ENCODE measurements at regions not wholly inside any gene's neighbourhood (a gene's known extent, or its start where the extent isn't known, plus 50 kb on each side); places are given as distances from the start of the nearest gene placed in this dataset.

DNA sequence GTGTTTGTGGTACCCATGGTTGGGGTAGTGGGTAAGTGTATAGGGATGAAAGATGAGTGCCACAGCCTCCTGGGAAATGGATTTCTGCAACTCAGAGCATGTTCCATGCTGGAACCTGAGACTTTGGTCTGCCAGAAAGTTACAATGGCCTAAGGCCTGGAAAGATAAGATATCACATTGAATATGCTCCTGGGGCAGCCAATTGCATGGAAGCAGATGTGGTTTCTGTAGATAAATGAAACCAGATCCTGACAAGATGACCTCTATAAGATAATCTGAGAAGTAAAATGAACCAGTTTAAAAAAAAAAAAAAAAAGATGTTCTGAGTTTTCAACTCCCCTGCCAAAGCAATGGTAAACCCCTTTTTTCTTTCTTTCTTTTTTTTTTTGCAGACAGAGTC, 91.4 kb upstream of the NCK2 start:
- no peak overlapping the region for H3K4me3 ChIP-seq (ENCODE audit: low read depth, low read length)
- no peak for DNase-seq (ENCODE audit: low read depth)
- TF ChIP-seq, protein P1, sequence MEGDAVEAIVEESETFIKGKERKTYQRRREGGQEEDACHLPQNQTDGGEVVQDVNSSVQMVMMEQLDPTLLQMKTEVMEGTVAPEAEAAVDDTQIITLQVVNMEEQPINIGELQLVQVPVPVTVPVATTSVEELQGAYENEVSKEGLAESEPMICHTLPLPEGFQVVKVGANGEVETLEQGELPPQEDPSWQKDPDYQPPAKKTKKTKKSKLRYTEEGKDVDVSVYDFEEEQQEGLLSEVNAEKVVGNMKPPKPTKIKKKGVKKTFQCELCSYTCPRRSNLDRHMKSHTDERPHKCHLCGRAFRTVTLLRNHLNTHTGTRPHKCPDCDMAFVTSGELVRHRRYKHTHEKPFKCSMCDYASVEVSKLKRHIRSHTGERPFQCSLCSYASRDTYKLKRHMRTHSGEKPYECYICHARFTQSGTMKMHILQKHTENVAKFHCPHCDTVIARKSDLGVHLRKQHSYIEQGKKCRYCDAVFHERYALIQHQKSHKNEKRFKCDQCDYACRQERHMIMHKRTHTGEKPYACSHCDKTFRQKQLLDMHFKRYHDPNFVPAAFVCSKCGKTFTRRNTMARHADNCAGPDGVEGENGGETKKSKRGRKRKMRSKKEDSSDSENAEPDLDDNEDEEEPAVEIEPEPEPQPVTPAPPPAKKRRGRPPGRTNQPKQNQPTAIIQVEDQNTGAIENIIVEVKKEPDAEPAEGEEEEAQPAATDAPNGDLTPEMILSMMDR (IDR thresholded peaks at IDR 0.05; ENCODE audit: low read depth, low read length, missing control alignments), result no peak

- H3K4me3 ChIP-seq (ENCODE audit: low read depth, low read length), result no peak overlapping the region
- DNase-seq (ENCODE audit: low read depth), result no peak
- TF ChIP-seq, protein P1 (IDR thresholded peaks at IDR 0.05; ENCODE audit: low read depth, low read length, missing control alignments), result no peak
Observed at GRCh38 chr2:105652014-105652796, 92.5 kb upstream of the NCK2 start.

DNA sequence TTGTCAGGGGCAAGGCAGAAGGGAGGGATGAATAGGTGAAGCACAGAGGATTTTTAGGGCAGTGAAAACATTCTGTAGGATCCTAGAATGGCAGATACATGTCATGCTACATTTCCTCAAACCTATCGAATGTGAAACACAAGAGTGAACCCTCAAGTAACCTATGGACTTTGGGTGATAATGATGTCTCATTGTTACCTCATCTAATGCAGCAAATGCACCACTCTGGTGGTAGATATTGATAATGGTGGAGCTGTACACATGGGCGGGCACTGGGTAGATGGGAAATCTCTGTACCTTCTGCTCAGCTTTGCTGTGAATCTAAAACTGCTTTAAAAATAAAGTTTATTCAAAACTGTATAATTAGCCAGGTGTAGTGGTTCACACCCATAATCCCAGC, 95.2 kb upstream of the NCK2 start:
- DNase-seq (ENCODE audit: low read depth), result no peak
- no peak overlapping the region for H3K4me3 ChIP-seq (ENCODE audit: low read depth, low read length)
- TF ChIP-seq, protein P1 (IDR thresholded peaks at IDR 0.05; ENCODE audit: low read depth, low read length, missing control alignments), result no peak

- no peak for DNase-seq (ENCODE audit: low read depth)
- H3K4me3 ChIP-seq (ENCODE audit: low read depth, low read length), result no peak overlapping the region
- TF ChIP-seq, protein P1 (IDR thresholded peaks at IDR 0.05; ENCODE audit: low read depth, low read length, missing control alignments), result no peak
Observed at GRCh38 chr2:105647731-105648130, 97.0 kb upstream of the NCK2 start.

- TF ChIP-seq, protein P1 (IDR thresholded peaks at IDR 0.05; ENCODE audit: low read depth, low read length, missing control alignments), result no peak
- no peak overlapping the region for H3K4me3 ChIP-seq (ENCODE audit: low read depth, low read length)
- no peak for DNase-seq (ENCODE audit: low read depth)
Observed at GRCh38 chr2:105646774-105647076, 98.0 kb upstream of the NCK2 start.

DNA sequence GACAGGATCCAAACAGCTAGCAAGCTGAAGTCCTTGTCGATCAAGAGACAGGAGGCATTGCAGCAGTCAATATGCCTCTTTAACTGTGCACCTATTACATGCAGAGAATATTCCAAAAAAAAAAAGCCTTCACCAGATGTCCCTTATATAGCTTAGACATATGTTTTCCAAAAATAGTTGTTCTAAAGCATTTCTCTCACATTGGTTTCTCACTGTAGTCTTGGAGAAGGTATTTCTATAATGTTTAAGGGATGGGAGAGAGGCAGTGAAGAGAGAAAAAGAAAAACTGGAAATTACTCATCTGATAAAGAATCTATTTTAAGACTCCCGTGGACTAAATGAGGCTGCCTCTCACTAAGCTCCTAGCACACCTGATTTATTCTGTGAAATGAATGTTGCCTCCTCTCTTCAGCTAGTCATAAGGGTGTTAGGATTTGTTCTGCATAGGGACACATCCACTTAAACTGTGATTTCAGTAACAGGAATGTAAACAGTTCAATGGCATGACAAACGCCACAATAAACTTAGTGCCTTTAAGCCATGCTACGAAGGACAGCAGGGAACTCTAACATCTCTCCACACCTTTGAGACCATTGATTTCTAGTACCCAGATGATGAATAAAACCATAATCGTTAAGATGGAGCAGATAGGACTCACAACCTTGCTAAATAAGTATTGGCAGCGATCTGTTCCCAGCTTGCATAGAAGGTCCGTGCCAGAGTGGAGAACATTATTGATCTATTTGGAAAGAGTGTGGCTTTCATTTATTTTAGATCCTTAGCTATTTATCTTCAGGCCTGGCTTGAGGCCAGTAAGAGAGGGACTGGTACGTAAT, 98.6 kb upstream of the NCK2 start:
- no peak for DNase-seq (ENCODE audit: low read depth)
- no peak overlapping the region for H3K4me3 ChIP-seq (ENCODE audit: low read depth, low read length)
- TF ChIP-seq, protein P1 (IDR thresholded peaks at IDR 0.05; ENCODE audit: low read depth, low read length, missing control alignments), result no peak
